Left hindlimb (tissue), 1 donor: ENCODE measurements at regions not wholly inside any gene's neighbourhood (a gene's known extent, or its start where the extent isn't known, plus 50 kb on each side); places are given as distances from the start of the nearest gene placed in this dataset.
"Not testable (repeated sequence)": the region's sequence is repeated elsewhere in the genome, so short reads cannot be mapped to it uniquely, and the experiment has no call there.

Source experiments
- DNase-seq: peaks from one replicate; pipeline ENCODE4 v3.0.0-alpha.2; 2018

DNA sequence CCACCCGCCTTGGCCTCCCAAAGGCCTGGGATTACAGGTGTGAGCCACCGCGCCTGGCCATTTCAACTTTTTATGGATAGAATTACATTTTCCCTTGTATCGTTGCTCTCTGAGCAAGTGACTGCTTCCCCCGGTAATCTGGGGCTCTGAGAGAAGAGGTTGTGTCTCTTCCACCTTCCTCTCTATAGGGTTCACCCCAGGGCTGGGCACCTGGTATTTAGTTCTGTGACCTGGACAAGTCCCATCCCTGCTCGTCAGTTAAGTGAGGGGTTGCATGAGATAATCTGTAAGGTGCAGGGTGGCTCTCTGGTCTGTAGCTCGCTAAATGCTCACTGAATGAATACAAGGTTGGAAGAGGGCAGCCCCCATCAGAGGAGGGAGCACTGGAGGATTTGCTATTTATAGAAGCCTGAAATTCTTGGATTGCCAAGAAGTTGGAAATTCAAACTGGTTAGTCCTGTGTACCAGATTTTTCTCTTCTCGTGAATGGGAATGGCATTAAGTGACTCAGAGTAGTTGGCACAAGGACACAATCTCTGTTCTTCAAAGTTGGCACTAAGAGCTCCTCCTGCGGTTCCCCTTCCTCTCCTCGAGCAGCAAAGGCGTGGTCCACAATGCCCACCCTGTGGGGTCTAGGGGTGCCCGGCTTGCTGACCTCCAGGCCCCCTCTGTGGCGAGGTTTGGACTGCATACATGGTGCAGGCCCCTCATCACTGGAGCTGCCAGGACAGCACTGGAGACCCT lies 68.1 kb upstream of the DLG1 start:
- no peak for DNase-seq

DNA sequence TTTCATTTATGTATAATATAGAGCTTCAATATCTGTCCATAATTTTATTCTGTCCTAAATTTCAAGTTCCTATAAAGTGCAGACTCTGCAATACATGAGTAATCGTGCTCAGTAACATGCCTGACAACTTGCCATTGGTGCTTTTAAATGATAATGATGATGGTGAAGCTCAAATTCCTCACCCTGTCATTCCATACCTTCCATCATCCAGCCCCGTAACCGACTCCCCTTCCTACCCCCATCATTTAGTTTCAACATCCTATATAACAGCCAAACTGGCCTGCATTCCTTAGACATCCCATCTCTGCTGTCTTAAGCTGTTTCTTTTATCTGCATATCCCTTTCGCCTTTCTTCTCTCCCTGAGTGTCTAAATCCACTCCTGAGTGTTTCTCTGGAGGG lies 67.2 kb upstream of the DLG1 start:
- no peak for DNase-seq

DNA sequence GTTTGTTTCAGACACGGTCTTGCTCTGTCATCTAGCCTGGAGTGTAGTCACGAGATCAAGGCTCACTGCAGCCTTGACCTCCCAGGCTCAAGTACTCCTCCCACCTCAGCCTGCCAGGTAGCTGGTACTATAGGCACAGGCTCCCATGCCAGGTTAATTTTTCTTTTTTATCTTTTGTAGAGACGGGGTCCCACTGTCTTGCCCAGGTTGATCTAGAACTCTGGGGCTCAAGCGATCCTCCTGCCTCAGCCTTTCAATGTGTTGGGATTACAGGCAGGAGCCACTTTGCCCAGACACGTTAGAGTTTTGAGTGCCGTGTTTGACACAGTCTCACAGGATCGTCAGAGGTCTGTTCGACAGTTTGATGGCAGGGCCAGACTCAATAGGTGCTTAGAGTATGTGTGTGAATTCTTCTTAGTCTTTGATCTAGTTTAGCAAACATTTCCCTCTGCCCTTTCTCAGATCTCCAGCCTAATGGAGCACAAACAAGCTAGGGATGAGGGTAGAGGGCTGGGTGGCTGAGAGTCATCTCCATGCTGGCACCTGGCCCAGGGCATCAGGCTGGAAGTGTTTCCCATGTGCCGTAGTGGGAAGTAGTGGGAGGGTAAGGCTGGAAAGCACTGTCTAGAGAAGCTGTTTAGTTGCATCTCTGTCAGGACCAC lies 66.1 kb upstream of the DLG1 start:
- DNase-seq = no peak

DNA sequence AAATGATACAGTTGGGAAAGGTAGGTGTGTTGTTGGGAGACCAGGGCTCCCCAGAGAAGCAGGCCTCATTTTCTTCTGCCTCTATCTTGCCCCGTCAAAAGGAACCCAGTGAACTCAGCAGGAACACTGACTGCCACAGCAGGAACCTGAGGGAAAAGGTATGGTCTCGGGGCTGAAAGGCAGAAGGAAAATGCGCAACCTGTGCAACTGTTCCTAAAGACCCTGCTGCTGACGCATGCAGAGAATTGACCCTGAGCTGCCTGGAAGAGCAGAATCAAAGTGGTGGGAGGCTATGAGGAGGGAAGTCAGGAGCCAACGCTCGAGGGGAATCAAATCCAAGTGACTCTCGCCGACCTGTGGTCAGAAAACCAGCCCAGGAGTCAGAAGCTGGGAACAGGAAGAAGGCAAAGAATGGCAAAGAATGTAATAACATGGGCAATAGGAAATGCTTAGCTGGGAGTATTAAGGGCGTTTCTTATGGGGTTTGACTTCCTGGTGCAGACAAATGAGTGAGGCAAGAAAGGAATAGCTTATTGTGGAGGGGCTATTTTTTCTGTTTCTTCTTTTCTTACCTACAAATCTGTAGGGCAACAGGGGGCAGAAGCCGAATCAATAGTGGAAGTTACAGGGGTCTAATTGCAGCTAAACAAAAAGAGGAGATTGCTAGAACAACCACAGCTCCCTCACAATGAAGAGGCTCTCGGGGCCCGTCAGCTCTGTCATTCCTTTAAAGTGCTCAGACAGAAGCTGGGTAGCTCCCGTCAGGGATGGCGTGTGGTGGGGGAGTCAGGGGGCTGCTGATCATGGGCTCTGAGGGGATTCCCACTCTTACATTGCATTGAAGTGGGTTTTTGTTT lies 65.4 kb upstream of the DLG1 start:
- no peak for DNase-seq

DNA sequence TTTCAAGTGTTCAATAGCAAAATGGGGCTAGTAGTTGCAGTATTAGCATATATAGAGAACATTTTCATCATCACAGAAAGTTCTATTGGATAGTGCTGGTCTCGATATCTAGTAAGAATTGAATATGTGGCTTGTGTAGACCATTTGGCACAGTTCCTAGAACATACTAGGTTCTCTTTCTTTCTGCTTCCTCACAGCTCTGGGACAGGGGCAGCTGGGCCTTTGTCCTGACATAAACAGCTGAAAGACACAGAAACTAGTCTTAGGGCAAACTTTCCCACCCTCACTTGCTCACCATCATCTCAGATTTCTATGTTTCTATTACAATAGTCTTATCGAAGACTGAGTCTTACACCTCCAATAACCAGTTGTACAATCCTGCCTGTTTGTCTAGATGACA lies 63.7 kb upstream of the DLG1 start:
- DNase-seq = no peak

DNA sequence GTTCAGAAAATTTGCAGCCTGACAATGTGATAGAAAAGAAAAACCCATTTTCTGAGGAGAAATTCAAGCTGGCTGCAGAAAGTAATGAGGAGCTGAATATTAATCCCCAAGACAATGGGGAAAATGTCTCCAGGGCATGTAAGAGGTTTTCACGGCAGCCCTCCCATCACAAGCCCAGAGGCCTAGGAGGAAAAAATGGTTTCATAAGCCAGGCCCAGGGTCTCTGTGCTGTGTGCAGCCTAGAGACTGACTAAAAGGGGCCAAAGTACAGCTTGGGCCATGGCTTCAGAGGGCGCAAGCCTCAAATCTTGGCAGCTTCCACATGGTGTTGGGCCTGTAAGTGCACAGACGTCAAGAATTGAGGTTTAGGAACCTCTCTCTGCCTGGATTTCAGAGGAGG lies 61.7 kb upstream of the DLG1 start:
- not testable (repeated sequence) for DNase-seq

DNA sequence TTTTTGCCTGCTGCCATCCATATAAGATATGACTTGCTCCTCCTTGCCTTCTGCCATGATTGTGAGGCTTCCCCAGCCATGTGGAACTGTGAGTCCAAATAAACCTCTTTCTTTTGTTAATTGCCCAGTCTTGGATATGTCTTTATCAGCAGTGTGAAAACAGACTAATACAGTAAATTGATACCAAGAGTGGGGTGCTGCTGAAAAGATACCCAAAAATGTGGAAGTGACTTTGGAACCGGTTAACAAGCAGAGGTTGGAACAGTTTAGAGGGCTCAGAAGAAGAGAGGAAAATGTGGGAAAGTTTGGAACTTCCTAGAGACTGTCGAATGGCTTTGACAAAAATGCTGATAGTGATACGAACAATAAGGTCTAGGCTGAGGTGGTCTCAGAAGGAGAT lies 61.1 kb upstream of the DLG1 start:
- not testable (repeated sequence) for DNase-seq

DNA sequence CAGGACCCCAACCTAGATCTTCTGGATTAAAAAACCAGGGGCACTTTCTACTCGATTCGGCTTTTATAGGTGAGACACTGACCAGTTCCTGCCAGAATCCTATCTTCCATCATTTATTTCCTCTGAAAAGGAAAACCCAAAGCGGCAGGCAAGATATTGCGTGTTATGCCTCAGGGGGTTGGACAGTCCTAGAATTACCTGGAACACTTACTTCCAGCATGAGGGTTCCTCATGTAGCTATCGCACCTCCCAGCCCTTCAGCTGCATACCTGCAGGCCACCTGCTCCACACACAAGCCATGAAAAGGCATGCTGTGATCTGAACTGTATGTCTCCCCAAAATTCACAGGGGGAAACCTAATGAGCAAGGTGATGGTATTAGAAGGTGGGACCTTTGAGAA lies 58.3 kb upstream of the DLG1 start:
- no peak for DNase-seq

DNA sequence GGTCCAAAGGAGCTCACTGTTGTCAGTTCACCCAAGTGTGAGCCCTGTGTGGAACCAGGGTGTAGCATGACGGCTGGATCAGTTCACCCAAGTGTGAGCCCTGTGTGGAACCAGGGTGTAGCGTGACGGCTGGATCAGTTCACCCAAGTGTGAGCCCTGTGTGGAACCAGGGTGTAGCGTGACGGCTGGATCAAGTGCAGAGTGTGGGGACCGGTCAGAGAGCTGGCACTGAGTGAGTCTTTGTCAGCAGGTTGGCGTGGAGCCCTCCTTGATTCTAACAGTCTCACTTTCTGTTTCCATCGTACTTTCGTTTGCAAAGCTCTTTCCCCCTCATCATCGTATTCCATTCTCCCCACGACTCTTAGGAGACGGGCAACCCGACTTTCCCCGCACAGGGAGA lies 57.9 kb upstream of the DLG1 start:
- DNase-seq = no peak

DNA sequence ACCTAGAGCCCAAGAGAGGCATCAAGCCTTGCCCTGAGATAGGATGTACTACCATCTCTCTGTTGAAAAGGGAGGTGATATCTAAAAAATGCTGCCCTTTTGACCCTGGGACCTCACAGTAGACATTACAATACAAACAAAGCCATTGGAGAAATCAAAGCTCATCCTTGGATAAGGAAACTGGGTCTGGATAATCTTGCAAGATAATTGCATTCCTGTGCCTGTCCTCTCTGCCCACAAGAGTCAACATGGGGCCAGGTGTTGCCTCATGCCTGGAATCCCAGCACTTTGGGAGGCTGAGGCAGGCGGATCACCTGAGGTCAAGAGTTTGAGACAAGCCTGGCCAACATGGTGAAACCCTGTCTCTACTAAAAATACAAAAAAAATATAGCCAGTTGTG lies 57.3 kb upstream of the DLG1 start:
- DNase-seq = no peak

DNA sequence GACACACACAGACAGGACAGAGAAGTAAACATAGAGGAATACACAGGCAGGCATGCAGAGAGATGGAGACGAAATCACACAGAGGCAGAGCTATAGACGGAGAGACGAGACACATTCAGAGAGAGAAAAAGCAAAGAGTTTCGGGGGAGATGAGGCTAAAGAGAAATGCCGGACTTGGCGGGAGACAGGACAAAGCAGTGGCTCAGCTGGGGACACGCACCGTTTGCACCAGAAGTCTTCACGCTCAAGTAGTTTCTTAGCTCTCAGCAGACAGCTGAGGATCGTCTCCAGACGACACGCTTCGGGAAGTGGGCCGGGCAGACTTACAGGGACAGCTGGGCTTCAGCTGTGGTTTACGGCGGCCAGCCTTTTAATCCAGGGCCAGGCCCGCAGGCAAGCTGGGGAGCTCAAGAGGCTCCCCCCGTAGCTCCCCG lies 56.2 kb upstream of the DLG1 start:
- DNase-seq = peak; percentile 86

DNA sequence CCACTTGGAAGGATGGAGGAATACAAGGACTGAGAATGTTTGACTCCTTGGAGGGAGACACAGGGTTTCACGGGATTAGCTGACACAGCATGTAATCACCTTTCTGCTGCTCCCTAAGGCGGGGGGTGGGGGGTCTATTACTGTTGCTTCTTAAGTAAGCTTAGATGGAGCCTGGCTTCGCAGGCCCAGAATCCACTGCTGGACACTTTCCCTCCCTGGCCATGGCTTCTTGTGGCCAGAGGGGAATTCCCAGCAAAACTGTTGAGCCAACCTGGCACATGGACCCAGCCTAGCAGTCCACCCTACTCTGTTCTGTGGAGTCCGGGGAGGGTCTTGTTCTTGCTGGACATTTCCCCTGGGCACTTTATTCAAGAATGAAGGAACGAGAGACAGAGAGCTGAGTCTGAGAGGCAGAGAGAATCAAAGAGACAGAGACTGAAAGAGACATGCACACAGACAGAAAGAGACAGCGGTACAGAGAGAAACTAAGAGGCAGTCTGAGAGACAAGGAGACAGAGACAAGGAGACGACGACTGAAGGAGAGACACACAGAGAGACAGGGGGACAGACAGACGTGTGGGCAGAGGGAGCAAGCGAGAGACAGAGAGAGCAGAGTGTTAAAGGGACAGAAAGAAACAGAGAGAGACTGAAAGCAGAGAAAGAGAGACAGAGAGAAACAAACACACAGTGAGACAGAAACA lies 55.6 kb upstream of the DLG1 start:
- DNase-seq = no peak

DNA sequence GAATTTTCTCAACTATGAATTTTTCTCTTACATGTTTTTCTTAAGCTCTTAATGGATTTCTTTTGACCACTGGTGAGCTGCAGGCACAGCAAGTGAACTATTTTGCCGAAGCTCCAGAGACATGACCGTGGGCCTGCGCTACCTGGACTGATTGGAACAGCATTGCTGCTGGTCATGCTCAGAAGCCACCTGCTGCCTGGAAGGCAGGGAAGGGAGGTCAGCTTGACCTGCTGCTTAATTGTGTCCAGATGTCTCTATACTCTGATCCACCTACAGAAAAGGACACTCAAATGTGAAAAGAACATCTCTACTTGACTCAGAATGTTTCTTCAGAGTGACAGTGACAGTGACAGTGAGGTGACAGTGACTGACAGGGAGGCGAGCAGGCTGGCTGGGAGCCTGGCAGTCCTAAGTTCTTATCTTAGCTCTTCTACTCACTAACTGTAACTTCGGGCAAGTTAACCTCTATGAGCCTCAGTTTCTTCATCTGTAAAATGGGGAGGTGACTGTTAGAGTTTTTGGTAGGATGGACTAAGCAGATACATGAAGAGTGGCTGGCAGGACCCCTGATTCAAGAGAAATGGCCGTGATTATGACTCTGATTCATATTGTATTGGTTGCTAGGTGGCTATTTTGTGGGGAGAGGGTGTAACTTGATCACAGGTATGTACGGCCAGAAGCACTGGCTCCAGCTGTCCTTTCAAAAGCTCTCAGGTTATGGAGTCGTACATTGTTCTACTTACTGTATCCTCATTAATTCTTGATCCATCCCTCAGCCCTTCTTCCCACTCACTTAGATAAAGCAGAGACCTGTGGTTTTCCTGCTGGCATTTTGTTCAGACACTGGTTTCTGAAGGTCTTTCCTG lies 54.8 kb upstream of the DLG1 start:
- no peak for DNase-seq

DNA sequence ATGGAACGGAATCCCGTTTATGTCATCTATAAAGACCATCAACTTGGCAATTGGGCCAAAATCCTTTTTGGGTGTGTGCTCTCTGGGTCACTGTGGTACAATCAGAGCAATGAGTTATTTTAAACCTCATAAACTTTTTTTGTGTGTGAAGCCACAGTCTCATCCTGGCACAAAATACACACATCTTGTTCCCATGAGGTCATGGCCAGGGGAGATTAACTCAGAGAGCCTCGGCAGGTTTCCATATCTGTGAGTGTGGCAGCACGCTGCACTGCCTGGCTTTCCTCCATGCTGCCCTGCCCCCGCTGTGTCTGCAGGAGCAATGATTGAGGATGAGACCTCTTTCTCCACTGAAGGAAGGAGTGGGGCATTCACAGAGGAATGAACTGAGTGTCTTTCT lies 54.0 kb upstream of the DLG1 start:
- DNase-seq = no peak

DNA sequence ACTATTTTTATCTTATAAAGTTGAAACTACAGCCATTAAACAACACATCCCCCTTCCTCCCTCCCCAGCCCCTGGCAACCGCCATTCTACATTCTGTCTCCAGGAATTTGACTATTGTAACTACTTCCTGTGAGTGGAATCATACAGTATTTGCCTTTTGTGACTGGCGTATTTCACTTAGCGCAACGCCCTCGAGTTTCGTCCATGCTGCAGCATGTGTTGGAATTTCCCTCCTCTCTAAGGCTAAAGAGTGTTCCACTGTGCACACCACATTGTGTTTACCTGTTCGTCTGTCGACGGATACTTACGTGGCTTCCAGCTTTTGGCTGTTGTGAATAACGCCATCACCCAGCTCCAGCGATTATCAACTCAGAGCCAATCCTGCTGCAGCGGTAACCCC lies 52.0 kb upstream of the DLG1 start:
- DNase-seq = no peak

DNA sequence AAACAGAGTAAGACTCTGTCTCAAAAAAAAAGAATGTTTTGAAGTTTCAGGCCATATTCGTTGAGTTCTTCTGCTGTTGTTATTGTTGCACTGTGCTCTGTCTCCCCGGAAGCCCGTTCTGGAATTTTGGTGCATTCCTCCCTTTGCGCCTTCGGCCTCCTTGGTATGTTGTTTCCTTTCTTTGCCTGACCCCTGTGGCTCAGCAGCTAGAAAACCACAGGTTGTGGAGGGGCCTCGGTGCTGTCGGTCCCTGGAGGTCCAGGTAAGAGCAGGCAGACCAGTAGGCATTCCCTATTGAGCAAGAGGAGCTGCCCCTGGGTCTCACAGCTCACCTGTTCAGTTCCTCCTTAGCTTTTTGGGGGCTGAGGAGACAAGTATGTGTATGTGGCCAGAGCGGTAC lies 51.0 kb upstream of the DLG1 start:
- no peak for DNase-seq
